HT1080 (cell line): ENCODE measurements at regions not wholly inside any gene's neighbourhood (a gene's known extent, or its start where the extent isn't known, plus 50 kb on each side); places are given as distances from the start of the nearest gene placed in this dataset.

ENCODE experiments used
- DNase-seq: peaks from one replicate; pipeline ENCODE4 v3.0.0-alpha.2; 2015; ENCODE audit warnings: low read depth

- no peak for DNase-seq
Measured at GRCh38 chr15:39291690-39292089, 289.2 kb upstream of the THBS1 start.

GRCh38 chr15:39296955-39297354 lies 283.9 kb upstream of the THBS1 start:
- DNase-seq, result no peak

GRCh38 chr15:39298271-39298962 lies 282.5 kb upstream of the THBS1 start:
- no peak for DNase-seq

- DNase-seq, result no peak
Measured at GRCh38 chr15:39299486-39300267, 281.2 kb upstream of the THBS1 start.

- DNase-seq, result peak; percentile 70
Measured at GRCh38 chr15:39300451-39301153, 280.3 kb upstream of the THBS1 start.

GRCh38 chr15:39301589-39301999 lies 279.3 kb upstream of the THBS1 start:
- peak; percentile 18 for DNase-seq

GRCh38 chr15:39302936-39303335 lies 277.9 kb upstream of the THBS1 start:
- DNase-seq, result no peak

- DNase-seq, result no peak
Measured at GRCh38 chr15:39304201-39304841, 276.6 kb upstream of the THBS1 start.

- no peak for DNase-seq
Measured at GRCh38 chr15:39304931-39305728, 275.7 kb upstream of the THBS1 start.

- DNase-seq, result peak; percentile 56
Measured at GRCh38 chr15:39310633-39311032, 270.2 kb upstream of the THBS1 start.

- no peak for DNase-seq
Measured at GRCh38 chr15:39312984-39313383, 267.9 kb upstream of the THBS1 start.

- DNase-seq, result no peak
Measured at GRCh38 chr15:39313467-39313866, 267.4 kb upstream of the THBS1 start.

GRCh38 chr15:39313881-39314280 lies 267.0 kb upstream of the THBS1 start:
- DNase-seq, result no peak

GRCh38 chr15:39315206-39315850 lies 265.6 kb upstream of the THBS1 start:
- no peak for DNase-seq

- DNase-seq, result no peak
Measured at GRCh38 chr15:39317225-39317624, 263.7 kb upstream of the THBS1 start.

- DNase-seq, result no peak
Measured at GRCh38 chr15:39318231-39318630, 262.6 kb upstream of the THBS1 start.

GRCh38 chr15:39320355-39320754 lies 260.5 kb upstream of the THBS1 start:
- DNase-seq, result no peak

GRCh38 chr15:39320886-39321285 lies 260.0 kb upstream of the THBS1 start:
- DNase-seq, result no peak

GRCh38 chr15:39321977-39322376 lies 258.9 kb upstream of the THBS1 start:
- DNase-seq, result no peak

- no peak for DNase-seq
Measured at GRCh38 chr15:39323157-39323556, 257.7 kb upstream of the THBS1 start.
